ENCODE measurements at regions not wholly inside any gene's neighbourhood (a gene's known extent, or its start where the extent isn't known, plus 50 kb on each side); places are given as distances from the start of the nearest gene placed in this dataset.

DNA sequence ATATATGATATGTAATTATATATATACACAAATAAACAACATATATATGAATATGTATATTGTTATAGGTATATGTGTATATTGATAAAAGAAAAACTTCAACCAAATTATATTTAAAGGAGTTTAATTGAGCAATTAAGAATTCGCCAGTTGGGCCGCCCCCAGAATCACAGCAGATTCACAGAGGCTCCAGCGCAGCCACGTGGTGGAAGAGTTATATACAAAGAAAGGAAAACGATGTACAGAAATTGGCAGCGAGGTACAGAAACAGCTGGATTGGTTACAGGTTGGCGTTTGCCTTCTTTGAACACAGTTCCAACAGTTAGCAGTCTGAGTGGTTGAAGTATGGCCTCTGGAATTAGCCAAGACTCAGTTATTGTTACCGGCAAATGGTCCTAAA lies 137.3 kb upstream of the SLC24A5 start:
- TF ChIP-seq MAFK (IDR thresholded peaks at IDR 0.05; ENCODE audit: low read depth, low read length) (no peak), EZH2 (IDR thresholded peaks at IDR 0.05; ENCODE audit: low read depth, low read length, severe bottlenecking) (no peak), RNF2 (IDR thresholded peaks at IDR 0.05; ENCODE audit: borderline replicate concordance, low read depth, low read length, missing control alignments, poor library complexity, severe bottlenecking) (no peak)
